ENCODE measurements at regions not wholly inside any gene's neighbourhood (a gene's known extent, or its start where the extent isn't known, plus 50 kb on each side); places are given as distances from the start of the nearest gene placed in this dataset.

- DNase-seq: no peak
These were observed 264.5 kb upstream of the PIK3C3 start for GRCh38 chr18:41690332-41691127.

- no peak for DNase-seq
These were observed 267.9 kb upstream of the PIK3C3 start for GRCh38 chr18:41687138-41687537.

- DNase-seq: no peak
These were observed 273.7 kb upstream of the PIK3C3 start for GRCh38 chr18:41681138-41681880.

- no peak for DNase-seq
These were observed 280.5 kb upstream of the PIK3C3 start for GRCh38 chr18:41674506-41674905.

- DNase-seq: no peak
These were observed 288.8 kb upstream of the PIK3C3 start for GRCh38 chr18:41666231-41666630.

GRCh38 chr18:41665210-41665609 lies 289.8 kb upstream of the PIK3C3 start:
- DNase-seq: no peak

GRCh38 chr18:41660654-41661053 lies 294.4 kb upstream of the PIK3C3 start:
- no peak for DNase-seq

- no peak for DNase-seq
These were observed 295.4 kb upstream of the PIK3C3 start for GRCh38 chr18:41659438-41660130.

- DNase-seq: no peak
These were observed 297.8 kb upstream of the PIK3C3 start for GRCh38 chr18:41657189-41657588.

GRCh38 chr18:41655074-41655473 lies 300.0 kb upstream of the PIK3C3 start:
- DNase-seq: no peak

- no peak for DNase-seq
These were observed 307.1 kb upstream of the PIK3C3 start for GRCh38 chr18:41647914-41648313.

- DNase-seq: no peak
These were observed 308.0 kb upstream of the PIK3C3 start for GRCh38 chr18:41646915-41647620.

- peak; percentile 11 for DNase-seq
These were observed 309.3 kb upstream of the PIK3C3 start for GRCh38 chr18:41645589-41646360.

GRCh38 chr18:41644466-41644865 lies 310.6 kb upstream of the PIK3C3 start:
- no peak for DNase-seq

- no peak for DNase-seq
These were observed 311.6 kb upstream of the PIK3C3 start for GRCh38 chr18:41643427-41643826.

GRCh38 chr18:41642756-41643155 lies 312.3 kb upstream of the PIK3C3 start:
- DNase-seq: no peak

GRCh38 chr18:41639218-41639617 lies 315.8 kb upstream of the PIK3C3 start:
- no peak for DNase-seq

GRCh38 chr18:41631723-41632285 lies 323.2 kb upstream of the PIK3C3 start:
- peak; percentile 16 for DNase-seq

- no peak for DNase-seq
These were observed 324.7 kb upstream of the PIK3C3 start for GRCh38 chr18:41630232-41630886.

- DNase-seq: no peak
These were observed 330.6 kb upstream of the PIK3C3 start for GRCh38 chr18:41624460-41624859.

GRCh38 chr18:41621177-41621576 lies 333.9 kb upstream of the PIK3C3 start:
- DNase-seq: no peak
